ENCODE measurements at regions not wholly inside any gene's neighbourhood (a gene's known extent, or its start where the extent isn't known, plus 50 kb on each side); places are given as distances from the start of the nearest gene placed in this dataset.

DNA sequence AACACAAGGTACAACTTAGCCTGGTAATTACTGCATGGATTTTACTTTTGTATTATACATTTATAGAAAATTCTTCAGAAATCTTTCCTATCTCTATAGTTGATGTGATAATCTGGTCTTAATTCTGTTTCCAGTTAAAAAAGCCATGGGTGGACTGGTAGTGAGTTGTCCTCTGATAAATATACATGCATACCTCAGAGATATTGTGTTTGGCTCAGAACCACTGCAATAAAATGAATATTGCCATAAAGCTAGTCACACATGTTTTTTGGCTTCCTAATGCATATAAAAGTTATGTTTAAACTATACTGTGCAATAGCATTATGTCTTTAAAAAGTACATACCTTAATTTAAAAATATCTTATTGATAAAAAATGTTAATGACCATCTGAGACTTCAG lies 708.6 kb upstream of the MARCKS start:
- TF ChIP-seq TCF7L2 (IDR thresholded peaks at IDR 0.05; ENCODE audit: low read depth, low read length), result no peak
- TF ChIP-seq SIN3A (IDR thresholded peaks at IDR 0.05; ENCODE audit: borderline replicate concordance, insufficient read depth, low read depth, low read length), result no peak
- TF ChIP-seq, protein P1, sequence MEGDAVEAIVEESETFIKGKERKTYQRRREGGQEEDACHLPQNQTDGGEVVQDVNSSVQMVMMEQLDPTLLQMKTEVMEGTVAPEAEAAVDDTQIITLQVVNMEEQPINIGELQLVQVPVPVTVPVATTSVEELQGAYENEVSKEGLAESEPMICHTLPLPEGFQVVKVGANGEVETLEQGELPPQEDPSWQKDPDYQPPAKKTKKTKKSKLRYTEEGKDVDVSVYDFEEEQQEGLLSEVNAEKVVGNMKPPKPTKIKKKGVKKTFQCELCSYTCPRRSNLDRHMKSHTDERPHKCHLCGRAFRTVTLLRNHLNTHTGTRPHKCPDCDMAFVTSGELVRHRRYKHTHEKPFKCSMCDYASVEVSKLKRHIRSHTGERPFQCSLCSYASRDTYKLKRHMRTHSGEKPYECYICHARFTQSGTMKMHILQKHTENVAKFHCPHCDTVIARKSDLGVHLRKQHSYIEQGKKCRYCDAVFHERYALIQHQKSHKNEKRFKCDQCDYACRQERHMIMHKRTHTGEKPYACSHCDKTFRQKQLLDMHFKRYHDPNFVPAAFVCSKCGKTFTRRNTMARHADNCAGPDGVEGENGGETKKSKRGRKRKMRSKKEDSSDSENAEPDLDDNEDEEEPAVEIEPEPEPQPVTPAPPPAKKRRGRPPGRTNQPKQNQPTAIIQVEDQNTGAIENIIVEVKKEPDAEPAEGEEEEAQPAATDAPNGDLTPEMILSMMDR (IDR thresholded peaks at IDR 0.05), result no peak
- no peak for TF ChIP-seq POLR2AphosphoS5 (IDR thresholded peaks at IDR 0.05; ENCODE audit: low read depth, low read length)
- TF ChIP-seq, protein P2, sequence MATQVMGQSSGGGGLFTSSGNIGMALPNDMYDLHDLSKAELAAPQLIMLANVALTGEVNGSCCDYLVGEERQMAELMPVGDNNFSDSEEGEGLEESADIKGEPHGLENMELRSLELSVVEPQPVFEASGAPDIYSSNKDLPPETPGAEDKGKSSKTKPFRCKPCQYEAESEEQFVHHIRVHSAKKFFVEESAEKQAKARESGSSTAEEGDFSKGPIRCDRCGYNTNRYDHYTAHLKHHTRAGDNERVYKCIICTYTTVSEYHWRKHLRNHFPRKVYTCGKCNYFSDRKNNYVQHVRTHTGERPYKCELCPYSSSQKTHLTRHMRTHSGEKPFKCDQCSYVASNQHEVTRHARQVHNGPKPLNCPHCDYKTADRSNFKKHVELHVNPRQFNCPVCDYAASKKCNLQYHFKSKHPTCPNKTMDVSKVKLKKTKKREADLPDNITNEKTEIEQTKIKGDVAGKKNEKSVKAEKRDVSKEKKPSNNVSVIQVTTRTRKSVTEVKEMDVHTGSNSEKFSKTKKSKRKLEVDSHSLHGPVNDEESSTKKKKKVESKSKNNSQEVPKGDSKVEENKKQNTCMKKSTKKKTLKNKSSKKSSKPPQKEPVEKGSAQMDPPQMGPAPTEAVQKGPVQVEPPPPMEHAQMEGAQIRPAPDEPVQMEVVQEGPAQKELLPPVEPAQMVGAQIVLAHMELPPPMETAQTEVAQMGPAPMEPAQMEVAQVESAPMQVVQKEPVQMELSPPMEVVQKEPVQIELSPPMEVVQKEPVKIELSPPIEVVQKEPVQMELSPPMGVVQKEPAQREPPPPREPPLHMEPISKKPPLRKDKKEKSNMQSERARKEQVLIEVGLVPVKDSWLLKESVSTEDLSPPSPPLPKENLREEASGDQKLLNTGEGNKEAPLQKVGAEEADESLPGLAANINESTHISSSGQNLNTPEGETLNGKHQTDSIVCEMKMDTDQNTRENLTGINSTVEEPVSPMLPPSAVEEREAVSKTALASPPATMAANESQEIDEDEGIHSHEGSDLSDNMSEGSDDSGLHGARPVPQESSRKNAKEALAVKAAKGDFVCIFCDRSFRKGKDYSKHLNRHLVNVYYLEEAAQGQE (IDR thresholded peaks at IDR 0.05; ENCODE audit: insufficient read depth in 1 of 2, low read depth in 2 of 2, low read length in 1 of 2), result no peak
- no peak for ATAC-seq
- Histone ChIP-seq H3K36me3 (ENCODE audit: control insufficient read depth, insufficient read depth, low read length) (no peaks in the 10 kb centered on the region), H3K4me1 (ENCODE audit: control insufficient read depth, insufficient read depth, low read length) (no peaks in the 10 kb centered on the region), H3K27ac (ENCODE audit: low read length) (no peak overlapping the region), H3K27me3 (ENCODE audit: control insufficient read depth, insufficient read depth, low read length) (no peaks in the 10 kb centered on the region), H3K4me3 (ENCODE audit: low read depth in 2 of 2, low read length in 2 of 2) (no peak overlapping the region), H3K9me3 (ENCODE audit: control insufficient read depth, insufficient read depth, low read depth, low read length) (no peaks in the 10 kb centered on the region)
- BruUV-seq (replicated peaks), result no TSS peak
- CTCF ChIA-PET, result no interaction called here
- no peak for DNase-seq (ENCODE audit: low read depth, low spot score)
- POLR2A ChIA-PET, result no interaction called here
- in situ Hi-C loops (cut with HindIII; ENCODE audit: low pct_unique_long_range_greater_than_20kb, low sequenced_read_pairs), result no loop called here
- intact Hi-C loops (cut with micrococcal nuclease; ENCODE audit: unreplicated experiment), result no loop called here

DNA sequence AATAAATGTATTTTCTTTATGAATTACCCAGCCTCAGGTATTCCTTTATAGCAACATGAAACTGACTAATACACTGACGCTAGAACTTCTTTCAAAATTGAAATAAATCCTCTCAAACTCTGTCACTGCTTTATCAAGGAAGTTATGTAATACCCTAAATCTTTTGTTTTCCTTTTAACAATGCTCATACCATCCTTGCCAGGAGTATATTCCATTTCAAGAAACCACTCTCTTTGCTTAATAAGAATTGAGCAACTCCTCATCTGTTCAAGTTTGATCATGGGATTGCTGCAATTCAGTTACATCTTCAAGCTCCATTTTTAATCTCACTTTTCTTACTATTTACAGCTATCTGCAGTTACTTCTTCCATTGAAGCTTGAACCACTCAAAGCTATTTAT lies 707.6 kb upstream of the MARCKS start:
- Histone ChIP-seq H3K9me3 (ENCODE audit: control insufficient read depth, insufficient read depth, low read depth, low read length) (no peaks in the 10 kb centered on the region), H3K4me3 (ENCODE audit: low read depth in 2 of 2, low read length in 2 of 2) (no peak overlapping the region), H3K27ac (ENCODE audit: low read length) (no peak overlapping the region), H3K4me1 (ENCODE audit: control insufficient read depth, insufficient read depth, low read length) (no peaks in the 10 kb centered on the region), H3K27me3 (ENCODE audit: control insufficient read depth, insufficient read depth, low read length) (no peaks in the 10 kb centered on the region), H3K36me3 (ENCODE audit: control insufficient read depth, insufficient read depth, low read length) (no peaks in the 10 kb centered on the region)
- ATAC-seq (no peak), DNase-seq (ENCODE audit: low read depth, low spot score) (no peak)
- no TSS peak for BruUV-seq (replicated peaks)
- in situ Hi-C loops (cut with HindIII; ENCODE audit: low pct_unique_long_range_greater_than_20kb, low sequenced_read_pairs) (no loop called here), intact Hi-C loops (cut with micrococcal nuclease; ENCODE audit: unreplicated experiment) (no loop called here)
- no peak for TF ChIP-seq POLR2AphosphoS5 (IDR thresholded peaks at IDR 0.05; ENCODE audit: low read depth, low read length)
- TF ChIP-seq SIN3A (IDR thresholded peaks at IDR 0.05; ENCODE audit: borderline replicate concordance, insufficient read depth, low read depth, low read length), result no peak
- no peak for TF ChIP-seq TCF7L2 (IDR thresholded peaks at IDR 0.05; ENCODE audit: low read depth, low read length)
- TF ChIP-seq, protein P1 (IDR thresholded peaks at IDR 0.05), result no peak
- TF ChIP-seq, protein P2 (IDR thresholded peaks at IDR 0.05; ENCODE audit: insufficient read depth in 1 of 2, low read depth in 2 of 2, low read length in 1 of 2), result no peak
- CTCF ChIA-PET, result no interaction called here
- POLR2A ChIA-PET, result no interaction called here
